Rectal smooth muscle tissue (tissue), 1 donor: ENCODE measurements at regions not wholly inside any gene's neighbourhood (a gene's known extent, or its start where the extent isn't known, plus 50 kb on each side); places are given as distances from the start of the nearest gene placed in this dataset.

ENCODE experiments used
- H3K27ac ChIP-seq: one replicate; pipeline ENCODE4 v1.7.0; 2013; ENCODE audit warnings: low read depth, low read length, inconsistent platforms
- H3K27me3 ChIP-seq: one replicate; pipeline ENCODE4 v1.7.0; 2013; ENCODE audit warnings: low read length; ENCODE audit not compliant: control insufficient read depth, insufficient read depth
- H3K36me3 ChIP-seq: one replicate; pipeline ENCODE4 v1.7.0; 2013; ENCODE audit warnings: low read length; ENCODE audit not compliant: control insufficient read depth, insufficient read depth
- H3K4me1 ChIP-seq: one replicate; pipeline ENCODE4 v1.7.0; 2013; ENCODE audit warnings: low read length; ENCODE audit not compliant: control insufficient read depth, insufficient read depth
- H3K4me3 ChIP-seq: one replicate; pipeline ENCODE4 v1.7.0; 2013; ENCODE audit warnings: low read length
- H3K9ac ChIP-seq: one replicate; pipeline ENCODE4 v1.7.0; 2013; ENCODE audit warnings: low read length

GRCh38 chr3:14275962-14276909 lies 97.6 kb downstream of the LSM3 start:
- H3K4me3 ChIP-seq, result no peak overlapping the region
- H3K27ac ChIP-seq, result no peak overlapping the region
- no peaks in the 10 kb centered on the region for H3K27me3 ChIP-seq
- H3K36me3 ChIP-seq, result no peaks in the 10 kb centered on the region
- no peaks in the 10 kb centered on the region for H3K4me1 ChIP-seq
- H3K9ac ChIP-seq, result no peak overlapping the region

- Histone ChIP-seq H3K4me1 (no peaks in the 10 kb centered on the region), H3K36me3 (no peaks in the 10 kb centered on the region), H3K4me3 (no peak overlapping the region), H3K27ac (no peak overlapping the region), H3K9ac (no peak overlapping the region), H3K27me3 (no peaks in the 10 kb centered on the region)
These were observed 98.9 kb downstream of the LSM3 start for GRCh38 chr3:14277557-14277956.

- Histone ChIP-seq H3K27me3 (no peaks in the 10 kb centered on the region), H3K4me1 (no peaks in the 10 kb centered on the region), H3K4me3 (no peak overlapping the region), H3K9ac (no peak overlapping the region), H3K36me3 (no peaks in the 10 kb centered on the region), H3K27ac (no peak overlapping the region)
These were observed 99.7 kb downstream of the LSM3 start for GRCh38 chr3:14278265-14278798.

- no peaks in the 10 kb centered on the region for H3K36me3 ChIP-seq
- no peak overlapping the region for H3K27ac ChIP-seq
- no peak overlapping the region for H3K4me3 ChIP-seq
- no peaks in the 10 kb centered on the region for H3K27me3 ChIP-seq
- H3K4me1 ChIP-seq, result no peaks in the 10 kb centered on the region
- H3K9ac ChIP-seq, result no peak overlapping the region
These were observed 100.4 kb downstream of the LSM3 start for GRCh38 chr3:14278799-14279625.

GRCh38 chr3:14279626-14280061 lies 101.0 kb downstream of the LSM3 start:
- Histone ChIP-seq H3K9ac (no peak overlapping the region), H3K4me3 (no peak overlapping the region), H3K27me3 (no peaks in the 10 kb centered on the region), H3K27ac (no peak overlapping the region), H3K36me3 (no peaks in the 10 kb centered on the region), H3K4me1 (no peaks in the 10 kb centered on the region)

DNA sequence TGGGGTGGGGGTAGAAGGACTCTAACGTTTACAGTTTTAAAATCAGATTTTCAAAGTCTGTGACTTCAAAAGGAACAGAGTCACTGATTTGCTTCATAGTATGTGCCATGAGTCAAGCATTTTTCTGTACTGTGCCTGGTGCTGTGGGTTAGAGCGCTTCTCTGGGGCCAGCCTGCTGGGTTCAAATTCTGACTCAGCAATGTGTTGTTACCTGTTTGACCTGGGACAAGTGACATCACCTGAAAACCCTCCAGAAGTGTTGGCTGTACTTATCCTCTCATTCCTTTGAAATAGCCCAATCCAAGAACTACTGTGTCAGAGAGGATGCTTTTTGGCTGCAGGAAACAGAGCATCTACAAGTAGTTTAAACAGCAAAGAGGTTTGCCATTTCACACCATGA lies 101.7 kb downstream of the LSM3 start:
- Histone ChIP-seq H3K4me1 (no peaks in the 10 kb centered on the region), H3K27ac (no peak overlapping the region), H3K4me3 (no peak overlapping the region), H3K27me3 (no peaks in the 10 kb centered on the region), H3K36me3 (no peaks in the 10 kb centered on the region), H3K9ac (no peak overlapping the region)

- Histone ChIP-seq H3K36me3 (no peaks in the 10 kb centered on the region), H3K27ac (no peak overlapping the region), H3K4me1 (no peaks in the 10 kb centered on the region), H3K9ac (no peak overlapping the region), H3K27me3 (no peaks in the 10 kb centered on the region), H3K4me3 (no peak overlapping the region)
These were observed 102.4 kb downstream of the LSM3 start for GRCh38 chr3:14281053-14281452.

GRCh38 chr3:14282001-14282705 lies 103.5 kb downstream of the LSM3 start:
- Histone ChIP-seq H3K27ac (no peak overlapping the region), H3K9ac (no peak overlapping the region)

DNA sequence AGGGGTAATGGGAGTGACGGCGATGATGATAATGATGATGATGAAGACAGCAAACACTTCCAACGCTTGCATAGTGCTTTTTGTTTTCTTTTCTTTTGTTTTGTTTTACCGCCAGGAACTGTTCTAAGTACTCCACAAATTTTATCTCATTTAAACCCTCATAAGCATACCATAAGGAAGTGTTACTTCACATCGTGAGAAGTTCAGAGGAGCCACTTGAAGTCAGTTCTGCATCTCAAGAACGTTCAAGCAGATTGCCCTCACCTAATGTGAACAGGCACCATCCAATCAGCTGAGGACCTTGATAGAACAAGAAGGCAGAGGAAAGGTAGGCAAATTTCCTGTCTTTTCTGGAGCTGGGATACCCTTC lies 104.1 kb downstream of the LSM3 start:
- Histone ChIP-seq H3K36me3 (no peaks in the 10 kb centered on the region), H3K27me3 (no peaks in the 10 kb centered on the region), H3K4me1 (no peaks in the 10 kb centered on the region), H3K4me3 (no peak overlapping the region), H3K9ac (no peak overlapping the region), H3K27ac (no peak overlapping the region)

More at GRCh38 chr3:14282001-14282705, 103.5 kb downstream of the LSM3 start:
- no peak overlapping the region for H3K4me3 ChIP-seq
- H3K36me3 ChIP-seq, result no peaks in the 10 kb centered on the region
- no peaks in the 10 kb centered on the region for H3K27me3 ChIP-seq
- no peaks in the 10 kb centered on the region for H3K4me1 ChIP-seq

DNA sequence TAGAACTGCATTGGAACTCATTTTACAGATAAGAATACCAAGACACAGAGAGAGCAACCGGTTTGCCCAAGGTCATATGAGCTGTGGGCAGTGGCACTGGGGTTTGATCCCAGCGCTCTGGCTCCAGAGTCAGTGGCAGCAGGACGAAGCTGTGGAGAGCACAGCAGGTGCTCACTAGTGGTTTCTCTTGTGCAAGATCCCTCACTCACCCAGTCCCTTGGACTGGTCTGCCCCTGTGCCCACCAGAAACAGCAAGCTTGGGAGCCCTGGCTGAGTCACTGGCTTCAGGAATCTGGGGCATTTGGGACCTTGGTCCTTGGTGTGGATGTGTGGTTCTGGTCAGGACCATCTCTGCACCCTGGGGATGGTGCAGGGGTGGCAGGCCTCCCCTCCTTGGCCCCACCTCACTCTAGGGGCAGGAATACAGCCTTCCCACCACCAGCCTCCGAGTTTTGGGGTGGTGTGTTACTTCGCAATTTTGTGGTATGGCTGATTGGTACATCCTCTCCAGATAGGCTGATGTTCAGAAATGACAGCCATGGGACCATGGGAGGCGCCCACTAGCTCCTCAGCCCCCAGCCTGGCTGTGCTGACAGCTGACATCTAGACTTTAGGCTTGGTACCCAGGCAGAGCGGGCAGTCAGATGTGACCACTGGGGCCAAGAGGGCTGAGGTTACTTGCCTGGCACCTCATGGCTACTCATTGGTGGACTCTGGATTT lies 104.6 kb downstream of the LSM3 start:
- no peaks in the 10 kb centered on the region for H3K4me1 ChIP-seq
- H3K27me3 ChIP-seq, result no peaks in the 10 kb centered on the region
- no peak overlapping the region for H3K27ac ChIP-seq
- no peaks in the 10 kb centered on the region for H3K36me3 ChIP-seq
- H3K4me3 ChIP-seq, result no peak overlapping the region
- H3K9ac ChIP-seq, result no peak overlapping the region

DNA sequence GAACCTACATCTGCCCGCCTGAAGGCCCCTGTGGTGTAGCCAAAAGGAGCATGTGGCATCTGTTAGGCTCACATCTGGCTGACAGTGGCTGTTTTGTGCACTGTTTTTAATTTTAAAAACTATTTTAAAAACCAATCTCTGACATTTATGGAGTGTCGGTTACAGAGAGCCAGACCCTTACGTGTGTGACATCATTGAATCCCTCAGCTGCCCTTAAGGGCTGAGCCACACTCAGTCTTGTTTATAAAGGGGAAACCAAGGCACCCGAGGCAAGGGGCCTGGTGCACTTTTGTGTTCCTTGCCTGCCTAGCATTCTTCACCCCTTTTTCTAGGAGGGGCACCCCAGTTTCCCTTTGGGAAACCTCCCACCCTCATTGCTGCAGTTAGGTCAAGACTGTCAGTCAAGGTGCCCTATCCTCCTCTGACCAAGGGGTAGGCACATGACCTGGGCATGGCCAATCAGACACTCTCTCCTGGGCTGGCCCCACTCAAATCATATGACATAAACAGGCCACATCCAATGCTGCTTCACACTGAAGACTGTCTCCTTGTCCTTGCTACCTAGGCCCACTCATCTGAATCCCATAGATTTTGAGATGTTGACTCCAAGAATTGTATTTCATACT lies 105.3 kb downstream of the LSM3 start:
- no peaks in the 10 kb centered on the region for H3K27me3 ChIP-seq
- H3K9ac ChIP-seq, result no peak overlapping the region
- H3K4me1 ChIP-seq, result no peaks in the 10 kb centered on the region
- no peaks in the 10 kb centered on the region for H3K36me3 ChIP-seq
- H3K27ac ChIP-seq, result no peak overlapping the region
- H3K4me3 ChIP-seq, result no peak overlapping the region
